ENCODE measurements at regions not wholly inside any gene's neighbourhood (a gene's known extent, or its start where the extent isn't known, plus 50 kb on each side); places are given as distances from the start of the nearest gene placed in this dataset.
"Not testable (repeated sequence)": the region's sequence is repeated elsewhere in the genome, so short reads cannot be mapped to it uniquely, and the experiment has no call there.

GRCh38 chr20:48405909-48406308, 421.9 kb downstream of the PREX1 start:
- no peak for DNase-seq (ENCODE audit: low read depth)

- DNase-seq (ENCODE audit: low read depth): no peak
These were observed 423.2 kb downstream of the PREX1 start for GRCh38 chr20:48404598-48404997.

- no peak for DNase-seq (ENCODE audit: low read depth)
These were observed 424.5 kb downstream of the PREX1 start for GRCh38 chr20:48403167-48403761.

- no peak for DNase-seq (ENCODE audit: low read depth)
These were observed 426.4 kb downstream of the PREX1 start for GRCh38 chr20:48401359-48401758.

GRCh38 chr20:48400009-48400408, 427.8 kb downstream of the PREX1 start:
- DNase-seq (ENCODE audit: low read depth): no peak

DNA sequence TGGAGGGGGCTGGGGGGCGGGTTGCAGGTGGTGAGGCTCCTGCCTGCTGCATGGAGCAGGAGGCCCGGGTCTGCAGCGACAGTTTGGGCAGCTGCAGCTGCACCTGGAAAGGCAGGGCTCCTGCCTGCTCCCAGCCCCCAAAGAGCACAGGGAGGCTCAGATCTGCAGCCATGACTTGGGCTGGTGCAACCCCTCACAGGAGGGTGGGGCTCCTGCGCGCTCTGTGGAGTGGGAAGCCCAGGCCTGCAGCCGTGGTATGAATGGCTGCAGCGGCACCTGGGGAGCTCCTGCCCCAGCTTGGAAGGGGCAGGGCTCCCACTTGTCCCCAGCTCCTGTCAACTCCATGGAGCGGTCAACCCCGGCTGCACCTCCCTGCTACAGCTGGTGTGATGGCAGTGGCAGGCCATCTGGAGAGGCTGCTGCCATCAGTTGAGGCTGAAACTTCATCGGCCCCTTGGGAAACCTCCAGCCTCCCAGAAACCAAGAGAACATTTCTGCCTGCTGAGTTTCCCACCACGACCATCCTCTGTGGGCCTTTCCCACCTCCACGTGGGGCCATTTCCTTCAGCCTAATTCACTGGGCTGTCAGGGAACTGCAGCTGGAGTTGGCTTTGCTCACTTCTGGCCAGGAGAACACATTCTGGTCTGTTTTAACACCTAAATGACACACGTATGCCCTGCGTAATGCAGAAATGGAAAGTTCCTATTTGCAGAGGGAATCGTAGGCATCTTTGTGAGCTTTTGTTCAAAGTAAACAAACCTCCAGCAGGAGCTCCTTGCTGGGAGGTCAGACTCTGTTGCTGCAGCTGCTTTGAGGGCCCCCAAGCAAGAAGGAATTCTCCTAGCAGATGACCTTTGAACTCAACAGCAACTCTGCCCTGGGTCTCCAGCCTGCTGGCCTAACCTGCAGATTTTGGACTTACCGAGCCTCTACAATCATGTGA, 429.0 kb downstream of the PREX1 start:
- no peak for DNase-seq (ENCODE audit: low read depth)

DNA sequence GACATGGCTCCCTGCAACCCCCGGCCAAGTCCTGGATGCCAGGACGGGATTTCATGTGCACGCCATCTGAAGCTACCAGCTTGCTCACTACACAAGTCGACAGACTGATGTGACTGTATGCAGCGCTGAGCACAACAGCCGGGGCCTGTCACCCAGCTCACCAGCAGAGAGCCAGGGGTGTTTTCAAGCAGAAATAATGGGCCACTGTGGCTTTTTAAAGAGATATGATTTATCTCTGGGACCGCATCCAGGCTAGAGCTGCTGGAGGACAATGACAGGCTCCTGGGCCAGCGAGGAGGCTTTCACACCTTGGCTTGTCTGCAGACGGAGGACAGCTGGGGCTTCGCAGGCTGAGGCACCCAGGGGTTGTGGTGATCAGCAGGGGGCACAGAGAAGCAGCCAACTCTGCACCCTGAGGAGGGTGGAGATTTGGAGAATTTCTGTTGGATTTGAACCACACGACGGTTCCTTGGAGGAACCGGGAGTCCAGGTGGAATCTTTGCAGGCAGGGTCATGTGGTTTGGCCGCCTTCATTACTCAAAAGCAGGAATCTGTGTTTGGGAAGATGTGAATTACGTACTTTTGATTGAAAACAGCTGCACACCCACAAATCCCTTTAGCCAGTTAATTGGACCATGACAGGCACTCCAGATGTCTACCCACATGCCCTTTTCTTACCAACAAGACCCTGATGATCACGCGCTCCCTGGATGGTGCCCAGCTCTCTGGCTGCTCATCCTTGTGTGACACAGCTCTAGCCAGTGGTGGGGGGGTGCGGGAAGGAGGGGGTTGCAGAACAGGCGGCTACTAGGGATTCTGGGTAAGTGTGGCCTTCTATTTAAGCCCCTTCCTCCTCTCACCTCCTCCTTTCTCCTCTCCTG, 430.6 kb downstream of the PREX1 start:
- DNase-seq (ENCODE audit: low read depth): not testable (repeated sequence)

DNA sequence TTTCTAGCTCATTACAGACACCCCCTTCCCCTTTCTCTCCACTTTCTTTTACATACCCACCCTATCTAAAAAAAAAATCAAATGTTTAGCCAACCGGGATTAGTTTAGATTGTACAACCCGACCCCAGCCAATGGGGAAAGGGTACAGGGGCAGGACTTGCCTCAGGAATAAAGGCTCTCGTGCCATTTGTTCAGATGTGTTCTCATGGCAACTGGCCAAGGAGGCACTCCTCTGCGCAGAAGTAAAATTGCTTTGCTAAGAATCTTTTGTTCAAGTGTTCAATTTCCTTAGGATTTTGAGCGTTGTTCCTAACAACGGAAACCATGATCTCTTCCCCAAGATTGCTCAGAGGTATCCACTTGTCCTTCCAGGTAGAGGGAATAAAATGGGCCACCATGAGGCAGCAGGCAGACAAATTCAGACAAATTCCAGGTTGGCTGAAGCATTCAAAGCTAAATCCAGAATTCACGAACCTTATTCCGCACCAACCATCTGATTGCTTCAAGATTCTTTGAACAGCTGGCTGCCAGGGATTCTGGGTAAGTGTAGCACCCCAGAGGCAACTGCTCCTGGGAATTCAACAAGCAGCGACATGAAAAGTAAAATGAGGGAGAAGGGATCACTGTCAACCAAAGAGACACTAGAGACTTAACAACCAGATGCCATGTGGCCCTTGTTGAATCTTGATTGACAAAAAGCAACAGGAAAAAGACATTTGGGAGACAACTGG, 431.8 kb downstream of the PREX1 start:
- no peak for DNase-seq (ENCODE audit: low read depth)

DNA sequence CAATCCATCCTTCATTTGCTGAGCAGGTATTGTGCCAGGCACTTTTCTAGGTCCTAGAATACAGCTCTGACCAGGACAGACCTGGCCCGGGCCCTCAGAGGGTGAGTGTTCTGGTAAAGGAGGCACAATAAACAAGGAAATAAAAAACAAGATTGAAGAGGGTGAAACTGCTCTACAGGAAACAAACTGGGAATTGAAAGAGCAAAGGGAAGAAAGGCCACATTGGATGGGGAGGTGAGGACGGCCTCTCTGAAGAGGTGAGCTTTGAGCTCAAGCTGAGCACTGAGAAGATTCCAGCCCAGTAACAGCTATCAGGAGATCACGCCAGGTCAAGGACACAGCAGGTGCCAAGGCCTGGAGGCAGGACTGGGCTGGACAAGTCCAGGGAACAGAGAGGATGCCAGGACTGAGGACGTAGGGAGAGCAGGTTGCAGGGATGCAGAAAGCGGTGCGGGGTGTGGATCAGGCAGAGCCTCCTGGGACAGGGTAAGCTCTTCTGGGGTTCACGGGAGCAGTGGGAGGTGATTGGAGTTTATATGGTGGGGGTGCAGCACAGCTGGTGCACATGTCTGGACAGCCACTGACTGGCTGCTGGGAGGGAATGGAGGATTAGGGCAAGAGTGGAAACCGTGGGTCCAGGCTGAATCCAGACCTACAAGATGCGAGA, 433.3 kb downstream of the PREX1 start:
- DNase-seq (ENCODE audit: low read depth): no peak

DNA sequence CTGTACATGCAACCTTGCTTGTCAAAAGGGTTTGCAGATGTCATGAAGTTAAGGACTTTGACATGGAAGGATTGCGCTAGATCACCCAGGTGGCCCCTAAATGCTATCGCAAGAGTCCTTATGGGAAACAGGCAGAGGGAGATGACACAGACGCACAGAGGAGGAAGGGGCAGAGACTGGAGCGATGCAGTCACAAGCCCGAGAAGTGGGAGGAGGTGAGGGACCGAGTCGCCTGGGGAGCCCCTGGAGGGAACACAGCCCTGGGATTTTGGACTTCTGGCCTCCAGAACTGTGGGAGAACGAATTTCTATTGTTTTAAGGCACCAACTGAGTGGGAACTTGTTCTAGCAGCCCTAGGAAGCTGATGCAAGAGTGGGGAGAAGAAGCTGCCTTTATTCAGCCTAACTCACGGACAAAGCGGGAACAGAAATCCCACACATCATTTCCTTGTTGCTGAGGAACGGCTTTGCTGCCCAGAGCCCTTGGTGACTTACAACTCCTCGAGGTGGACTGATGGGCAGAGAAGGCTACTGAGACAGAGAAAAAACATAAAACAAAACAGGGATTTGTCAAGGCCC, 434.0 kb downstream of the PREX1 start:
- DNase-seq (ENCODE audit: low read depth): no peak

DNA sequence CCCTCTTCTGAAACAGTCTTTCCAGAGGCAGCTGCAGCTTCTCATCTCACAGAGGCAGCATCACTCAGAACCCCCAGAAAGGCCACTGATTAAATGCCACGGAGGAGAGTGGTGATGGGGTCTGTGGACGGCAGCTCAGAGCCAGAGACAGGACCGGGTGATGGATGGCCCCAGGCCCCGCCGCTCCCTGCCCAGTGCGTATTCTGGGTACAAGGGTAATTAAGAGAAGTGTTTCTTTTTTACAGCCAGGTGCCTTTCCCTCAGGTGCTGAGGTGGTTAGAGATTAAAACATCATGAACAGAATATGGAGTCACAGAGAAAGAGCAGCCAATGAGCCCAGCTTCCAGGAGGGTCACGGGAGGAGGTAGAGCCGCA, 434.5 kb downstream of the PREX1 start:
- DNase-seq (ENCODE audit: low read depth): no peak

DNA sequence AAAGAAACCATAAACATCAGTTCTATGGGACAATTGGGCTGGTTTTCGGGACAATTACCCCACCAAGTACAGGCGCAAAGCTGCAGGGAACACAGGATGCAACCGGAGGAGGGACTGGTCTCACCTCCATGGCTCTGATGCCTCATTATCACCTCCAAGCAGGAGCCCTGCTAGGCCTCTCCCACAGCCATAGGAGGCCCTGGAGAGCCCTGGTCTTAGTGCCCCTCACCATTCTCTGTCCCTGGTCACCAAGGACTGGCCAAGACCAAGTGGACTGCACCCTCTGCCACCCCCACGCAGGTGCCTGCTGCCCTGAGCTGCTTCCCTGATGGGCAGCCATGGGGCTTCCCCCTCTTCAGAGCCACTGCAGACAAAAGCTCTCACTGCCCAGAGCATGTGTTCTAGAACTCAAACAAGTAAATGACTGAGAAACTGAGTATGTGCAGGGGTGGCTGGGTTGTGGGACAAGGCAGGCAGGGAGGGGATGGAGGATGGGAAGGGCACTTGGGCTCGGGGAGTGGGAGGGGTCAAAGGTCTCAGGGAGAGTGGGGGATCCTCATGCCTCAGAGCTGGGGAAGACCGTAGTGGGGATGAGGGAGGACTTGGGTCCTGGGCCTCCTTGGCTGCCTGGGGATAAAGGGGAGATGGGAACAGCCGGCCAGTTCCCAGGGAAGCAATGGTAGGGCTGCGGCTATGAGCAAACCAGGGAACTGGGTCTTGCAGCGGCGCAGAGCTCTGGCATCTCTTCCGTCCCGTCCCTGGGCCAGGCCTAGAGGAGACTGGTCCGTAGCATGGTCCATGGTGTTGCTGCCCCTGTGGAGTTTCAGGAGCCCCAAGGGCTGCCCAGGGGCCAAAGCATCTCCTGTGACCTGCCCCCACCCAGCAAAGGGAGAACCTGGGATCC, 435.1 kb downstream of the PREX1 start:
- no peak for DNase-seq (ENCODE audit: low read depth)

DNA sequence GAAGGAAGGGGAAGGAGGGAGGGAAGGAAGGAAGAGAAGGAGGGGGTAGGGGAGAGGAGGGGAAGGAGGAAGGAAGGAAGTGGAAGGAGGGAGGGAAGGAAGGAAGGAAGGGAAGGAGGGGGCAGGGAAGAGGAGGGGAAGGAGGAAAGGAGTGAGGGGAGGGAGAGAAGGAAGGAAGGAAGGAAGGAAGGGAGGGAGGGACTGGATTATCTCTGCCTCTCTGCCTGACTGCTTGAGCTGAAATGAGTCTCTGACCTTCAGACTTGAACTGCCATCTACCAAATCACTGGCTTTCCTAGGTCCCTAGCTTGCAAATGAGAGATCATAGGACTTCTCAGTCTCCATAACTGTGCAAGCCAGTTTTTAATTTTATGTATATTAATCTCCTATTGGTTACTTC, 436.8 kb downstream of the PREX1 start:
- DNase-seq (ENCODE audit: low read depth): no peak

GRCh38 chr20:48387675-48388074, 440.1 kb downstream of the PREX1 start:
- DNase-seq (ENCODE audit: low read depth): no peak

DNA sequence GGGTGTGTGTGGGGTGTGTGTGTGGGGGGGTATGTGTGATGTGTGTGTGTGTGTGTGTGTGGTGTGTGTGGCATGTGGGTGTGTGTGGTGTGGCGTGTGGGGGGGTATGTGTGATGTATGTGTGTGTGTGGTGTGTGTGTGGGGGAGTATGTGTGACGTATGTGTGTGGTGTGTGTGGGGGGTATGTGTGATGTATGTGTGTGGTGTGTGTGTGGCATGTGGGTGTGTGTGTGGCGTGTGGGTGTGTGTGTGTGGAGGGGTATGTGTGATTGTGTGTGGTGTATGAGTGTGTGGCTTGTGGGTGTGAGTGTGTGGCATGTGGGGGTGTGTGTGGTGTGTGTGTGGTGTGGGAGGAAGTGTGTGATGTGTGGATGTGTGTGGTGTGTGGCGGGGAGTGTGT, 442.3 kb downstream of the PREX1 start:
- DNase-seq (ENCODE audit: low read depth): no peak

- DNase-seq (ENCODE audit: low read depth): no peak
These were observed 442.7 kb downstream of the PREX1 start for GRCh38 chr20:48385114-48385513.

GRCh38 chr20:48384147-48384818, 443.5 kb downstream of the PREX1 start:
- DNase-seq (ENCODE audit: low read depth): peak; percentile 4

GRCh38 chr20:48383252-48383651, 444.5 kb downstream of the PREX1 start:
- DNase-seq (ENCODE audit: low read depth): no peak

DNA sequence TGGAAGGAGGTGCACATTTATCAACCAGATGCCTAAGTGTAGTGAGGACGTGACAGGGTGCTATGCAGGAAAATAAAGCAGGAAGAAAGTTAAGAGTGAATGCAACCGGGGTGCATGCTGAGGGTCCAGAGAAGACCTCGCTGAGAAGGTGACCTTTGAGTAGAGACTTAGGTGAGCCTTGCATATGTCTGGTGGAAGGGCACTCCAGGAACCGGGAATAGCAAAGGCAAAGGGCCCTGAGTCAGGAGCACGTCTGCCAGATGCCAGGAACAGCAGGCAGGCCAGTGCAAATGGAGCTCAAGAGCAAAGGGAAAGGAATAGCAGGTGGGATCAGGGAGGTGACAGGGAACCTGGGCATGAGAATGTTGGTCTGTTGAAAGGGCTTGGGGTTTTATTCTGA, 445.5 kb downstream of the PREX1 start:
- no peak for DNase-seq (ENCODE audit: low read depth)

Data from stimulated activated CD8-positive, alpha-beta memory T cell treated with anti-CD3 and anti-CD28 coated beads, Interleukin-4, amount 100 ng/mL, for 24 hours (primary cell).